Vagina (tissue), 2 donors: ENCODE measurements at regions not wholly inside any gene's neighbourhood (a gene's known extent, or its start where the extent isn't known, plus 50 kb on each side); places are given as distances from the start of the nearest gene placed in this dataset.

Experiments
- POLR2A ChIP-seq, 2 donors: fragments of 450-650 bp; IDR thresholded peaks; one replicate each; pipeline ENCODE4 v1.6.1; 2017; ENCODE audit warnings: antibody characterized with exemption in 2 of 2, mild to moderate bottlenecking in 2 of 2, moderate library complexity in 2 of 2
- TF ChIP-seq, protein P1 (sequence below), 3 experiments: fragments of 450-650 bp in 2 of 3; fragments of 200-600 bp in 1 of 3; sonication (generic) in 1 of 3; IDR thresholded peaks; one replicate each; pipeline ENCODE4 v1.5.1; 2017 to 2019; ENCODE audit warnings: antibody characterized with exemption in 3 of 3, mild to moderate bottlenecking in 2 of 3, moderate library complexity in 2 of 3

- TF ChIP-seq, protein P1, sequence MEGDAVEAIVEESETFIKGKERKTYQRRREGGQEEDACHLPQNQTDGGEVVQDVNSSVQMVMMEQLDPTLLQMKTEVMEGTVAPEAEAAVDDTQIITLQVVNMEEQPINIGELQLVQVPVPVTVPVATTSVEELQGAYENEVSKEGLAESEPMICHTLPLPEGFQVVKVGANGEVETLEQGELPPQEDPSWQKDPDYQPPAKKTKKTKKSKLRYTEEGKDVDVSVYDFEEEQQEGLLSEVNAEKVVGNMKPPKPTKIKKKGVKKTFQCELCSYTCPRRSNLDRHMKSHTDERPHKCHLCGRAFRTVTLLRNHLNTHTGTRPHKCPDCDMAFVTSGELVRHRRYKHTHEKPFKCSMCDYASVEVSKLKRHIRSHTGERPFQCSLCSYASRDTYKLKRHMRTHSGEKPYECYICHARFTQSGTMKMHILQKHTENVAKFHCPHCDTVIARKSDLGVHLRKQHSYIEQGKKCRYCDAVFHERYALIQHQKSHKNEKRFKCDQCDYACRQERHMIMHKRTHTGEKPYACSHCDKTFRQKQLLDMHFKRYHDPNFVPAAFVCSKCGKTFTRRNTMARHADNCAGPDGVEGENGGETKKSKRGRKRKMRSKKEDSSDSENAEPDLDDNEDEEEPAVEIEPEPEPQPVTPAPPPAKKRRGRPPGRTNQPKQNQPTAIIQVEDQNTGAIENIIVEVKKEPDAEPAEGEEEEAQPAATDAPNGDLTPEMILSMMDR (IDR thresholded peaks at IDR 0.05), result no peak
- no peak for TF ChIP-seq POLR2A (IDR thresholded peaks at IDR 0.05)
These were observed 252.6 kb downstream of the TMEM47 start for GRCh38 chrX:34404386-34405070.
